Panc1 (cell line): ENCODE measurements at regions not wholly inside any gene's neighbourhood (a gene's known extent, or its start where the extent isn't known, plus 50 kb on each side); places are given as distances from the start of the nearest gene placed in this dataset.

ENCODE experiments used
- SIN3A ChIP-seq: IDR thresholded peaks from 2 replicates; pipeline ENCODE4 v1.6.1; 2012; ENCODE audit warnings: low read depth, mild to moderate bottlenecking, low read length, moderate library complexity, borderline replicate concordance; ENCODE audit not compliant: insufficient read depth
- TF ChIP-seq, protein P1 (sequence below): fragments of 450-650 bp; IDR thresholded peaks from 2 replicates; pipeline ENCODE4 v1.5.1; 2017; ENCODE audit warnings: mild to moderate bottlenecking

DNA sequence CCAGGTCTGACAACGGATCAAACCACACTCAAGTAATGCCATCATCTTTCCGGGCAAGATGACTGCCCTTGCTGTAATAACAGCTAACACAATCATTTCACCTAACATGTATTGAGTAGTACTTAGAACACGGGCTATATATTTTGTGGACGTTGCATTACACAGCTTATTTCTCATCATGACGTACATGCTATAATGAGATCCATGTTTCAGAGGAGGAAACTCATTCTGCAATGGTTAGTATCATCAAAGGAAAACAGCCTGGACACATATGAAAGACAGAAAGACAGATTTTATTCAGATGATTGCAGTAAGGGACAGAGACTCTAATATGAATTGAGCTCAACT lies 446.7 kb downstream of the HS3ST3B1 start:
- TF ChIP-seq, protein P1, sequence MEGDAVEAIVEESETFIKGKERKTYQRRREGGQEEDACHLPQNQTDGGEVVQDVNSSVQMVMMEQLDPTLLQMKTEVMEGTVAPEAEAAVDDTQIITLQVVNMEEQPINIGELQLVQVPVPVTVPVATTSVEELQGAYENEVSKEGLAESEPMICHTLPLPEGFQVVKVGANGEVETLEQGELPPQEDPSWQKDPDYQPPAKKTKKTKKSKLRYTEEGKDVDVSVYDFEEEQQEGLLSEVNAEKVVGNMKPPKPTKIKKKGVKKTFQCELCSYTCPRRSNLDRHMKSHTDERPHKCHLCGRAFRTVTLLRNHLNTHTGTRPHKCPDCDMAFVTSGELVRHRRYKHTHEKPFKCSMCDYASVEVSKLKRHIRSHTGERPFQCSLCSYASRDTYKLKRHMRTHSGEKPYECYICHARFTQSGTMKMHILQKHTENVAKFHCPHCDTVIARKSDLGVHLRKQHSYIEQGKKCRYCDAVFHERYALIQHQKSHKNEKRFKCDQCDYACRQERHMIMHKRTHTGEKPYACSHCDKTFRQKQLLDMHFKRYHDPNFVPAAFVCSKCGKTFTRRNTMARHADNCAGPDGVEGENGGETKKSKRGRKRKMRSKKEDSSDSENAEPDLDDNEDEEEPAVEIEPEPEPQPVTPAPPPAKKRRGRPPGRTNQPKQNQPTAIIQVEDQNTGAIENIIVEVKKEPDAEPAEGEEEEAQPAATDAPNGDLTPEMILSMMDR = no peak
- TF ChIP-seq SIN3A = no peak
